ENCODE measurements at regions not wholly inside any gene's neighbourhood (a gene's known extent, or its start where the extent isn't known, plus 50 kb on each side); places are given as distances from the start of the nearest gene placed in this dataset.

- Histone ChIP-seq H3K4me1 (ENCODE audit: control insufficient read depth in 1 of 2, insufficient read depth in 2 of 2, low read length in 2 of 2) (no peaks in the 10 kb centered on the region), H3K9me3 (ENCODE audit: control insufficient read depth in 1 of 2, low read length in 2 of 2) (peaks cover 0 to 14% of the 10 kb centered on the region in 2 donors), H3K36me3 (ENCODE audit: control insufficient read depth in 1 of 2, insufficient read depth in 2 of 2, low read length in 2 of 2) (no peaks in the 10 kb centered on the region), H3K27me3 (ENCODE audit: low read depth, low read length) (no peaks in the 10 kb centered on the region), H3K4me3 (ENCODE audit: low read depth in 1 of 2, low read length in 2 of 2) (no peak overlapping the region), H3K27ac (ENCODE audit: low read length) (no peak overlapping the region)
Observed at GRCh38 chr15:49706805-49707204, 86.0 kb downstream of the DTWD1 start.

- H3K4me3 ChIP-seq (ENCODE audit: low read depth in 1 of 2, low read length in 2 of 2): no peak overlapping the region
- no peaks in the 10 kb centered on the region for H3K27me3 ChIP-seq (ENCODE audit: low read depth, low read length)
- peaks cover 0 to 14% of the 10 kb centered on the region in 2 donors for H3K9me3 ChIP-seq (ENCODE audit: control insufficient read depth in 1 of 2, low read length in 2 of 2)
- H3K36me3 ChIP-seq (ENCODE audit: control insufficient read depth in 1 of 2, insufficient read depth in 2 of 2, low read length in 2 of 2): no peaks in the 10 kb centered on the region
- H3K4me1 ChIP-seq (ENCODE audit: control insufficient read depth in 1 of 2, insufficient read depth in 2 of 2, low read length in 2 of 2): no peaks in the 10 kb centered on the region
- no peak overlapping the region for H3K27ac ChIP-seq (ENCODE audit: low read length)
Observed at GRCh38 chr15:49707598-49707997, 86.8 kb downstream of the DTWD1 start.

- Histone ChIP-seq H3K27ac (ENCODE audit: low read length) (no peak overlapping the region), H3K36me3 (ENCODE audit: control insufficient read depth in 1 of 2, insufficient read depth in 2 of 2, low read length in 2 of 2) (no peaks in the 10 kb centered on the region), H3K9me3 (ENCODE audit: control insufficient read depth in 1 of 2, low read length in 2 of 2) (peaks cover 0 to 14% of the 10 kb centered on the region in 2 donors), H3K4me1 (ENCODE audit: control insufficient read depth in 1 of 2, insufficient read depth in 2 of 2, low read length in 2 of 2) (no peaks in the 10 kb centered on the region), H3K4me3 (ENCODE audit: low read depth in 1 of 2, low read length in 2 of 2) (no peak overlapping the region), H3K27me3 (ENCODE audit: low read depth, low read length) (no peaks in the 10 kb centered on the region)
Observed at GRCh38 chr15:49709646-49710214, 88.9 kb downstream of the DTWD1 start.

- Histone ChIP-seq H3K27ac (ENCODE audit: low read length) (no peak overlapping the region), H3K36me3 (ENCODE audit: control insufficient read depth in 1 of 2, insufficient read depth in 2 of 2, low read length in 2 of 2) (no peaks in the 10 kb centered on the region), H3K4me1 (ENCODE audit: control insufficient read depth in 1 of 2, insufficient read depth in 2 of 2, low read length in 2 of 2) (no peaks in the 10 kb centered on the region), H3K9me3 (ENCODE audit: control insufficient read depth in 1 of 2, low read length in 2 of 2) (peaks cover 0 to 14% of the 10 kb centered on the region in 2 donors), H3K27me3 (ENCODE audit: low read depth, low read length) (no peaks in the 10 kb centered on the region), H3K4me3 (ENCODE audit: low read depth in 1 of 2, low read length in 2 of 2) (no peak overlapping the region)
Observed at GRCh38 chr15:49712162-49712561, 91.3 kb downstream of the DTWD1 start.

GRCh38 chr15:49712846-49713450 lies 92.1 kb downstream of the DTWD1 start:
- no peaks in the 10 kb centered on the region for H3K27me3 ChIP-seq (ENCODE audit: low read depth, low read length)
- H3K4me1 ChIP-seq (ENCODE audit: control insufficient read depth in 1 of 2, insufficient read depth in 2 of 2, low read length in 2 of 2): no peaks in the 10 kb centered on the region
- H3K36me3 ChIP-seq (ENCODE audit: control insufficient read depth in 1 of 2, insufficient read depth in 2 of 2, low read length in 2 of 2): no peaks in the 10 kb centered on the region
- peaks cover 0 to 14% of the 10 kb centered on the region in 2 donors for H3K9me3 ChIP-seq (ENCODE audit: control insufficient read depth in 1 of 2, low read length in 2 of 2)
- no peak overlapping the region for H3K4me3 ChIP-seq (ENCODE audit: low read depth in 1 of 2, low read length in 2 of 2)
- H3K27ac ChIP-seq (ENCODE audit: low read length): no peak overlapping the region

- Histone ChIP-seq H3K4me1 (ENCODE audit: control insufficient read depth in 1 of 2, insufficient read depth in 2 of 2, low read length in 2 of 2) (no peaks in the 10 kb centered on the region), H3K27me3 (ENCODE audit: low read depth, low read length) (no peaks in the 10 kb centered on the region), H3K9me3 (ENCODE audit: control insufficient read depth in 1 of 2, low read length in 2 of 2) (peaks cover 0 to 2% of the 10 kb centered on the region in 2 donors), H3K4me3 (ENCODE audit: low read depth in 1 of 2, low read length in 2 of 2) (no peak overlapping the region), H3K27ac (ENCODE audit: low read length) (no peak overlapping the region), H3K36me3 (ENCODE audit: control insufficient read depth in 1 of 2, insufficient read depth in 2 of 2, low read length in 2 of 2) (no peaks in the 10 kb centered on the region)
Observed at GRCh38 chr15:49715211-49715610, 94.4 kb downstream of the DTWD1 start.

- Histone ChIP-seq H3K36me3 (ENCODE audit: control insufficient read depth in 1 of 2, insufficient read depth in 2 of 2, low read length in 2 of 2) (no peaks in the 10 kb centered on the region), H3K27ac (ENCODE audit: low read length) (no peak overlapping the region), H3K4me1 (ENCODE audit: control insufficient read depth in 1 of 2, insufficient read depth in 2 of 2, low read length in 2 of 2) (no peaks in the 10 kb centered on the region), H3K9me3 (ENCODE audit: control insufficient read depth in 1 of 2, low read length in 2 of 2) (no peaks in the 10 kb centered on the region), H3K27me3 (ENCODE audit: low read depth, low read length) (no peaks in the 10 kb centered on the region), H3K4me3 (ENCODE audit: low read depth in 1 of 2, low read length in 2 of 2) (no peak overlapping the region)
Observed at GRCh38 chr15:49715701-49716100, 94.9 kb downstream of the DTWD1 start.

- Histone ChIP-seq H3K9me3 (ENCODE audit: control insufficient read depth in 1 of 2, low read length in 2 of 2) (no peaks in the 10 kb centered on the region), H3K27ac (ENCODE audit: low read length) (peak overlapping the region; percentile 50), H3K4me3 (ENCODE audit: low read depth in 1 of 2, low read length in 2 of 2) (no peak overlapping the region), H3K36me3 (ENCODE audit: control insufficient read depth in 1 of 2, insufficient read depth in 2 of 2, low read length in 2 of 2) (no peaks in the 10 kb centered on the region), H3K4me1 (ENCODE audit: control insufficient read depth in 1 of 2, insufficient read depth in 2 of 2, low read length in 2 of 2) (no peaks in the 10 kb centered on the region), H3K27me3 (ENCODE audit: low read depth, low read length) (no peaks in the 10 kb centered on the region)
Observed at GRCh38 chr15:49718234-49718633, 97.4 kb downstream of the DTWD1 start.

- Histone ChIP-seq H3K36me3 (ENCODE audit: control insufficient read depth in 1 of 2, insufficient read depth in 2 of 2, low read length in 2 of 2) (no peaks in the 10 kb centered on the region), H3K4me1 (ENCODE audit: control insufficient read depth in 1 of 2, insufficient read depth in 2 of 2, low read length in 2 of 2) (no peaks in the 10 kb centered on the region), H3K27ac (ENCODE audit: low read length) (peak overlapping the region; percentile 50), H3K4me3 (ENCODE audit: low read depth in 1 of 2, low read length in 2 of 2) (no peak overlapping the region), H3K27me3 (ENCODE audit: low read depth, low read length) (no peaks in the 10 kb centered on the region), H3K9me3 (ENCODE audit: control insufficient read depth in 1 of 2, low read length in 2 of 2) (no peaks in the 10 kb centered on the region)
Observed at GRCh38 chr15:49718846-49719245, 98.0 kb downstream of the DTWD1 start.

- H3K9me3 ChIP-seq (ENCODE audit: control insufficient read depth in 1 of 2, low read length in 2 of 2): no peaks in the 10 kb centered on the region
- no peak overlapping the region for H3K27ac ChIP-seq (ENCODE audit: low read length)
- no peaks in the 10 kb centered on the region for H3K4me1 ChIP-seq (ENCODE audit: control insufficient read depth in 1 of 2, insufficient read depth in 2 of 2, low read length in 2 of 2)
- H3K27me3 ChIP-seq (ENCODE audit: low read depth, low read length): no peaks in the 10 kb centered on the region
- no peaks in the 10 kb centered on the region for H3K36me3 ChIP-seq (ENCODE audit: control insufficient read depth in 1 of 2, insufficient read depth in 2 of 2, low read length in 2 of 2)
- H3K4me3 ChIP-seq (ENCODE audit: low read depth in 1 of 2, low read length in 2 of 2): no peak overlapping the region
Observed at GRCh38 chr15:49720261-49720660, 99.4 kb downstream of the DTWD1 start.

GRCh38 chr15:49721091-49721490 lies 100.2 kb downstream of the DTWD1 start:
- H3K36me3 ChIP-seq (ENCODE audit: control insufficient read depth in 1 of 2, insufficient read depth in 2 of 2, low read length in 2 of 2): no peaks in the 10 kb centered on the region
- H3K27me3 ChIP-seq (ENCODE audit: low read depth, low read length): no peaks in the 10 kb centered on the region
- H3K4me3 ChIP-seq (ENCODE audit: low read depth in 1 of 2, low read length in 2 of 2): no peak overlapping the region
- peaks cover 0 to 4% of the 10 kb centered on the region in 2 donors for H3K9me3 ChIP-seq (ENCODE audit: control insufficient read depth in 1 of 2, low read length in 2 of 2)
- H3K27ac ChIP-seq (ENCODE audit: low read length): no peak overlapping the region
- H3K4me1 ChIP-seq (ENCODE audit: control insufficient read depth in 1 of 2, insufficient read depth in 2 of 2, low read length in 2 of 2): no peaks in the 10 kb centered on the region

- H3K4me1 ChIP-seq (ENCODE audit: control insufficient read depth in 1 of 2, insufficient read depth in 2 of 2, low read length in 2 of 2): no peaks in the 10 kb centered on the region
- peaks cover 0 to 7% of the 10 kb centered on the region in 2 donors for H3K9me3 ChIP-seq (ENCODE audit: control insufficient read depth in 1 of 2, low read length in 2 of 2)
- no peaks in the 10 kb centered on the region for H3K36me3 ChIP-seq (ENCODE audit: control insufficient read depth in 1 of 2, insufficient read depth in 2 of 2, low read length in 2 of 2)
- H3K4me3 ChIP-seq (ENCODE audit: low read depth in 1 of 2, low read length in 2 of 2): no peak overlapping the region
- no peaks in the 10 kb centered on the region for H3K27me3 ChIP-seq (ENCODE audit: low read depth, low read length)
- H3K27ac ChIP-seq (ENCODE audit: low read length): no peak overlapping the region
Observed at GRCh38 chr15:49721621-49722020, 100.8 kb downstream of the DTWD1 start.

All from muscle layer of duodenum (tissue), 2 donors.